HCT116 (cell line): ENCODE measurements at regions not wholly inside any gene's neighbourhood (a gene's known extent, or its start where the extent isn't known, plus 50 kb on each side); places are given as distances from the start of the nearest gene placed in this dataset.

ENCODE experiments used
- CEBPB ChIP-seq: IDR thresholded peaks from 2 replicates; pipeline ENCODE4 v1.6.1; 2012; ENCODE audit warnings: low read depth
- CTCF ChIP-seq, 3 experiments: fragments of 200-600 bp in 1 of 3; sonication (generic) in 1 of 3; IDR thresholded peaks in 2 of 3; conservative IDR thresholded peaks in 1 of 3; 2 replicates each; pipeline ENCODE4 v1.5.1; 2012 to 2017; ENCODE audit warnings: low read depth in 2 of 3, low read length in 2 of 3, antibody characterized with exemption in 1 of 3, borderline replicate concordance in 1 of 3, control low read depth in 1 of 3, mild to moderate bottlenecking in 1 of 3, mixed read lengths in 1 of 3, mixed run types in 1 of 3, moderate library complexity in 1 of 3; ENCODE audit not compliant: insufficient read depth in 1 of 3
- EZH2 ChIP-seq: fragments of 200-600 bp; sonication (generic); IDR thresholded peaks from 2 replicates; pipeline ENCODE4 v1.6.1; 2017; ENCODE audit warnings: antibody characterized with exemption, mixed run types
- EZH2phosphoT487 ChIP-seq: fragments of 200-600 bp; IDR thresholded peaks from 2 replicates; pipeline ENCODE4 v1.6.1; 2018; ENCODE audit warnings: antibody characterized with exemption, borderline replicate concordance
- POLR2A ChIP-seq: IDR thresholded peaks from 2 replicates; pipeline ENCODE4 v1.7.0; 2011; ENCODE audit warnings: borderline replicate concordance; ENCODE audit not compliant: insufficient read depth, insufficient read length; ENCODE audit errors: extremely low read depth
- POLR2AphosphoS5 ChIP-seq: IDR thresholded peaks from 2 replicates; pipeline ENCODE4 v1.6.1; 2011; ENCODE audit warnings: mild to moderate bottlenecking, low read depth, low read length, moderate library complexity

GRCh38 chr3:72494130-72494529 is 354.1 kb downstream of the SHQ1 start:
- TF ChIP-seq CTCF (IDR thresholded peaks at IDR 0.05 in 2 of 3, conservative IDR thresholded peaks at IDR 0.05 in 1 of 3; ENCODE audit: borderline replicate concordance in 1 of 3, insufficient read depth in 1 of 3, low read depth in 2 of 3, low read length in 2 of 3) (no peak), CEBPB (no peak), POLR2AphosphoS5 (no peak), EZH2phosphoT487 (no peak), POLR2A (no peak), EZH2 (no peak)
